ENCODE measurements at regions not wholly inside any gene's neighbourhood (a gene's known extent, or its start where the extent isn't known, plus 50 kb on each side); places are given as distances from the start of the nearest gene placed in this dataset.

DNA sequence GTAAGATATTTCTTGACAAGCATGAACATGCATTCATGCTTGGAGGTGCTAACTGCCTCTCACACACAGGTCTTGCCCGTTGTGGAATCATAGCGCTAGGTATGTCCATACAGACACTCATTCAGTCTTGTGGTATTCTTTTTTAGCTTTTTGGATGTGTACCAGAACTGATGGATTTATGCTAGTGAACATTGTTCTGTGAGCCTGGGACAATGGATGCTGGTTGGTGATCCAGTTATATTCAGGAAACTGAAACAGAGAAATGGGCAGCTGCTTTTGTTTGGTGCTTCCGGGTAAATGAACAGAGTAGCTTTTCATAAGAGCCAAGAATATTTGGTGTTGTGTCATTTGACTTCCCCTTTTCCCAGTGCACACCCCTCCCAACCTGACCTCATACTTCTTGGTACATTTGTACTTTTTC is 78.9 kb upstream of the SLC4A4 start:
- TF ChIP-seq CTCF (IDR thresholded peaks at IDR 0.05; ENCODE audit: borderline replicate concordance, control extremely low read depth, extremely low read depth, insufficient read depth, missing control alignments): no peak
- in situ Hi-C loops (cut with MboI; ENCODE audit: low sequenced_read_pairs, unreplicated experiment): loop anchor here (25.0 kb wide), 1 partner anchor 452 kb away; no protein-coding TSS in a partner anchor
- DNase-seq (ENCODE audit: low spot score): no peak

- DNase-seq (ENCODE audit: low spot score): no peak
- in situ Hi-C loops (cut with MboI; ENCODE audit: low sequenced_read_pairs, unreplicated experiment): loop anchor here (25.0 kb wide), 1 partner anchor 452 kb away; no protein-coding TSS in a partner anchor
- TF ChIP-seq CTCF (IDR thresholded peaks at IDR 0.05; ENCODE audit: borderline replicate concordance, control extremely low read depth, extremely low read depth, insufficient read depth, missing control alignments): no peak
Measured at GRCh38 chr4:71260544-71260943, 78.3 kb upstream of the SLC4A4 start.

DNA sequence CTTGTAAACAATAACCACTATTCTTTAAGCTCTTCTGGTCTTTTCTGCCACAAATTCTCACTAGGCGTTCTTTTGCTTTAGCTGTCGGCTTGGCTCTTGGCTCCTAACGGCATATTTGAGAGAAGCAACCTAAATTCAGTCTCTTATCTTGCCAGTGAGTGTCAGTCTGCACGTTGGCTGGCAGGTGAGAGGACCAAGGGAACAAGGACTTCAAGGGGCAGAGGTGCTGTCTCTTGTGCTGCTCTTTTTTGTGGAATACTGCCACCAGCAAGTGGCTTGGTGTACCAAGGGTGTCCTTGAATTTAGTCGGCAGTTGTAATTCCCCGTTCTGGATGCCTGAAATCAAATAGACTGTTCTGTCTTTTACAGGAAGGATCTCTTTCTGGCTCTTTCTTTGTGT is 77.8 kb upstream of the SLC4A4 start:
- in situ Hi-C loops (cut with MboI; ENCODE audit: low sequenced_read_pairs, unreplicated experiment): loop anchor here (25.0 kb wide), 1 partner anchor 451 kb away; no protein-coding TSS in a partner anchor
- TF ChIP-seq CTCF (IDR thresholded peaks at IDR 0.05; ENCODE audit: borderline replicate concordance, control extremely low read depth, extremely low read depth, insufficient read depth, missing control alignments): no peak
- DNase-seq (ENCODE audit: low spot score): no peak

DNA sequence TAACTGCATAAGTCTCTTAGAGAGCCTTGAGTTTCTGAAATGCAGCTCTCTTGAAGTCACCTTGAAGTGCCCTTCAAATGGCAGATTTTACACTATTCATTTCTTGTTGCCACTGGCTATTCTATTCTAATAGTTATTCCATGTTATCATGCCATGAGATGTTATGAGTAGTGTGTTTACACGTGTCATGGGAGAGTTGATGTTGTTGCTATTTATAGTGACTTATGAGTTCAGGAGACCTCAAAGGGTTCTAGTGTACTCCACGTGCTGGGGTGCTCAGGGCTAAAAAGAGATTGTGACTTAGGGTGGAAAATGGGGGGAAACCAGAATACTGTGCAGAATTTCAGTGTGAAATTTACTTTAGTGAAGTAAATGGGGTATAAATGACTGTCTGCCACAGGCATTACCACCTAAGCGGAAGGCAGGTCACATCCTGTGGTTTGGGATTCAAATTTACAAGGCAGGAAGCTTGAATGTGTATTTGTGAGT is 77.1 kb upstream of the SLC4A4 start:
- DNase-seq (ENCODE audit: low spot score): no peak
- no peak for TF ChIP-seq CTCF (IDR thresholded peaks at IDR 0.05; ENCODE audit: borderline replicate concordance, control extremely low read depth, extremely low read depth, insufficient read depth, missing control alignments)
- in situ Hi-C loops (cut with MboI; ENCODE audit: low sequenced_read_pairs, unreplicated experiment): loop anchor here (25.0 kb wide), 1 partner anchor 451 kb away; no protein-coding TSS in a partner anchor

DNA sequence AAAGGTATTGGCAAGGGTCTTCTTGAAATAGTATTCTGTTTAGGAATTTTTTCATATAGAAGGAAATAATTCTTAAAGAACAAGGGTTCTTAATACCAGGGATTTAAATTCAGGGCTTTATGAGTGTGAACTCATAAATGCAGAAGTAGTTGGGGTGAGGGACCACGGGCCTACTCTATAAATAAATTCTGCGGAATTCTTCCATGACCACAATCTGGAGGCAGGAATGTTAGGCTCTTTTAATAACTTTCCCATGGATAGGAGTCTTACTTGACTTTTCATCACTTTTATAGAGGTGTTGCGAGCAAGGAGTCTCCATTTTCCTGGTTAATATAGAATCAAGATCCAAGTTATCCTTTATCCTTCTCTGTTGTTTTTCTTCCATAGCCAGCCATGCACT is 76.7 kb upstream of the SLC4A4 start:
- in situ Hi-C loops (cut with MboI; ENCODE audit: low sequenced_read_pairs, unreplicated experiment): loop anchor here (25.0 kb wide), 1 partner anchor 450 kb away; no protein-coding TSS in a partner anchor
- DNase-seq (ENCODE audit: low spot score): no peak
- no peak for TF ChIP-seq CTCF (IDR thresholded peaks at IDR 0.05; ENCODE audit: borderline replicate concordance, control extremely low read depth, extremely low read depth, insufficient read depth, missing control alignments)

GRCh38 chr4:71266090-71266794 is 72.6 kb upstream of the SLC4A4 start:
- in situ Hi-C loops (cut with MboI; ENCODE audit: low sequenced_read_pairs, unreplicated experiment): loop anchor here (25.0 kb wide), 1 partner anchor 446 kb away; no protein-coding TSS in a partner anchor
- peak; percentile 27 for DNase-seq (ENCODE audit: low spot score)
- TF ChIP-seq CTCF (IDR thresholded peaks at IDR 0.05; ENCODE audit: borderline replicate concordance, control extremely low read depth, extremely low read depth, insufficient read depth, missing control alignments): no peak
